ENCODE measurements at regions not wholly inside any gene's neighbourhood (a gene's known extent, or its start where the extent isn't known, plus 50 kb on each side); places are given as distances from the start of the nearest gene placed in this dataset.

DNA sequence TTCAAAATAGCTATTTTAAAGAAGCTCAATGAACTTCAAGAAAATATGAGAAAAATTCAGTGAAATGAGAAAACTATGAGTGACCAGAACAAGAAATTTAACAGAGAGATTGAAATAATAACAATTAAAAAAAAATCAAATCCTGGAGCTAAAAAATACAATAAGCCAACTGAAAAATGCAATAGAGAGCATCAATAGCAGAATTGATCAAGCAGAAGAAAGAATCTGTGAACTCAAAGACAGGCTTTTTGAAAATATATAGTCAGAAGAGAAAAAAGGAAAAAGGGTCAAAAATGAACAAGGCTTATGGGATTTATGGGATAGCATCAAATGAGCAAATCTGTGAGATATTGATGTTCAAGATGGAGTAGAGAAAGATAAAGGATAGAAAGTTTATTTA, 133.0 kb downstream of the OTUD1 start (continued):
- TF ChIP-seq, protein P1, sequence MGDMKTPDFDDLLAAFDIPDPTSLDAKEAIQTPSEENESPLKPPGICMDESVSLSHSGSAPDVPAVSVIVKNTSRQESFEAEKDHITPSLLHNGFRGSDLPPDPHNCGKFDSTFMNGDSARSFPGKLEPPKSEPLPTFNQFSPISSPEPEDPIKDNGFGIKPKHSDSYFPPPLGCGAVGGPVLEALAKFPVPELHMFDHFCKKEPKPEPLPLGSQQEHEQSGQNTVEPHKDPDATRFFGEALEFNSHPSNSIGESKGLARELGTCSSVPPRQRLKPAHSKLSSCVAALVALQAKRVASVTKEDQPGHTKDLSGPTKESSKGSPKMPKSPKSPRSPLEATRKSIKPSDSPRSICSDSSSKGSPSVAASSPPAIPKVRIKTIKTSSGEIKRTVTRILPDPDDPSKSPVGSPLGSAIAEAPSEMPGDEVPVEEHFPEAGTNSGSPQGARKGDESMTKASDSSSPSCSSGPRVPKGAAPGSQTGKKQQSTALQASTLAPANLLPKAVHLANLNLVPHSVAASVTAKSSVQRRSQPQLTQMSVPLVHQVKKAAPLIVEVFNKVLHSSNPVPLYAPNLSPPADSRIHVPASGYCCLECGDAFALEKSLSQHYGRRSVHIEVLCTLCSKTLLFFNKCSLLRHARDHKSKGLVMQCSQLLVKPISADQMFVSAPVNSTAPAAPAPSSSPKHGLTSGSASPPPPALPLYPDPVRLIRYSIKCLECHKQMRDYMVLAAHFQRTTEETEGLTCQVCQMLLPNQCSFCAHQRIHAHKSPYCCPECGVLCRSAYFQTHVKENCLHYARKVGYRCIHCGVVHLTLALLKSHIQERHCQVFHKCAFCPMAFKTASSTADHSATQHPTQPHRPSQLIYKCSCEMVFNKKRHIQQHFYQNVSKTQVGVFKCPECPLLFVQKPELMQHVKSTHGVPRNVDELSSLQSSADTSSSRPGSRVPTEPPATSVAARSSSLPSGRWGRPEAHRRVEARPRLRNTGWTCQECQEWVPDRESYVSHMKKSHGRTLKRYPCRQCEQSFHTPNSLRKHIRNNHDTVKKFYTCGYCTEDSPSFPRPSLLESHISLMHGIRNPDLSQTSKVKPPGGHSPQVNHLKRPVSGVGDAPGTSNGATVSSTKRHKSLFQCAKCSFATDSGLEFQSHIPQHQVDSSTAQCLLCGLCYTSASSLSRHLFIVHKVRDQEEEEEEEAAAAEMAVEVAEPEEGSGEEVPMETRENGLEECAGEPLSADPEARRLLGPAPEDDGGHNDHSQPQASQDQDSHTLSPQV (IDR thresholded peaks at IDR 0.05): no peak
- no peak for TF ChIP-seq BCL11A (IDR thresholded peaks at IDR 0.05; ENCODE audit: low read depth, low read length)
- TF ChIP-seq IRF4 (IDR thresholded peaks at IDR 0.05; ENCODE audit: low read depth, low read length): no peak
- no peak for TF ChIP-seq SIX5 (IDR thresholded peaks at IDR 0.05; ENCODE audit: low read depth, low read length, severe bottlenecking)
- no peak for TF ChIP-seq FOXK2 (IDR thresholded peaks at IDR 0.05)
- TF ChIP-seq, protein P2, sequence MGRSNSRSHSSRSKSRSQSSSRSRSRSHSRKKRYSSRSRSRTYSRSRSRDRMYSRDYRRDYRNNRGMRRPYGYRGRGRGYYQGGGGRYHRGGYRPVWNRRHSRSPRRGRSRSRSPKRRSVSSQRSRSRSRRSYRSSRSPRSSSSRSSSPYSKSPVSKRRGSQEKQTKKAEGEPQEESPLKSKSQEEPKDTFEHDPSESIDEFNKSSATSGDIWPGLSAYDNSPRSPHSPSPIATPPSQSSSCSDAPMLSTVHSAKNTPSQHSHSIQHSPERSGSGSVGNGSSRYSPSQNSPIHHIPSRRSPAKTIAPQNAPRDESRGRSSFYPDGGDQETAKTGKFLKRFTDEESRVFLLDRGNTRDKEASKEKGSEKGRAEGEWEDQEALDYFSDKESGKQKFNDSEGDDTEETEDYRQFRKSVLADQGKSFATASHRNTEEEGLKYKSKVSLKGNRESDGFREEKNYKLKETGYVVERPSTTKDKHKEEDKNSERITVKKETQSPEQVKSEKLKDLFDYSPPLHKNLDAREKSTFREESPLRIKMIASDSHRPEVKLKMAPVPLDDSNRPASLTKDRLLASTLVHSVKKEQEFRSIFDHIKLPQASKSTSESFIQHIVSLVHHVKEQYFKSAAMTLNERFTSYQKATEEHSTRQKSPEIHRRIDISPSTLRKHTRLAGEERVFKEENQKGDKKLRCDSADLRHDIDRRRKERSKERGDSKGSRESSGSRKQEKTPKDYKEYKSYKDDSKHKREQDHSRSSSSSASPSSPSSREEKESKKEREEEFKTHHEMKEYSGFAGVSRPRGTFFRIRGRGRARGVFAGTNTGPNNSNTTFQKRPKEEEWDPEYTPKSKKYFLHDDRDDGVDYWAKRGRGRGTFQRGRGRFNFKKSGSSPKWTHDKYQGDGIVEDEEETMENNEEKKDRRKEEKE (IDR thresholded peaks at IDR 0.05): no peak
- TF ChIP-seq LARP7 (IDR thresholded peaks at IDR 0.05): no peak

Measured in GM12878 (cell line).